ENCODE measurements at regions not wholly inside any gene's neighbourhood (a gene's known extent, or its start where the extent isn't known, plus 50 kb on each side); places are given as distances from the start of the nearest gene placed in this dataset.

GRCh38 chr10:56632537-56632936 is 271.5 kb upstream of the ZWINT start:
- TF ChIP-seq, protein P1, sequence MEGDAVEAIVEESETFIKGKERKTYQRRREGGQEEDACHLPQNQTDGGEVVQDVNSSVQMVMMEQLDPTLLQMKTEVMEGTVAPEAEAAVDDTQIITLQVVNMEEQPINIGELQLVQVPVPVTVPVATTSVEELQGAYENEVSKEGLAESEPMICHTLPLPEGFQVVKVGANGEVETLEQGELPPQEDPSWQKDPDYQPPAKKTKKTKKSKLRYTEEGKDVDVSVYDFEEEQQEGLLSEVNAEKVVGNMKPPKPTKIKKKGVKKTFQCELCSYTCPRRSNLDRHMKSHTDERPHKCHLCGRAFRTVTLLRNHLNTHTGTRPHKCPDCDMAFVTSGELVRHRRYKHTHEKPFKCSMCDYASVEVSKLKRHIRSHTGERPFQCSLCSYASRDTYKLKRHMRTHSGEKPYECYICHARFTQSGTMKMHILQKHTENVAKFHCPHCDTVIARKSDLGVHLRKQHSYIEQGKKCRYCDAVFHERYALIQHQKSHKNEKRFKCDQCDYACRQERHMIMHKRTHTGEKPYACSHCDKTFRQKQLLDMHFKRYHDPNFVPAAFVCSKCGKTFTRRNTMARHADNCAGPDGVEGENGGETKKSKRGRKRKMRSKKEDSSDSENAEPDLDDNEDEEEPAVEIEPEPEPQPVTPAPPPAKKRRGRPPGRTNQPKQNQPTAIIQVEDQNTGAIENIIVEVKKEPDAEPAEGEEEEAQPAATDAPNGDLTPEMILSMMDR (optimal IDR thresholded peaks at IDR 0.05 in 1 of 3, IDR thresholded peaks at IDR 0.05 in 1 of 3, conservative IDR thresholded peaks at IDR 0.05 in 1 of 3; ENCODE audit: extremely low read depth in 1 of 3, insufficient read depth in 2 of 3, low read length in 3 of 3): no peak
- no peak for TF ChIP-seq EZH2 (IDR thresholded peaks at IDR 0.05; ENCODE audit: low read length)

All from keratinocyte (primary cell).